ENCODE measurements at regions not wholly inside any gene's neighbourhood (a gene's known extent, or its start where the extent isn't known, plus 50 kb on each side); places are given as distances from the start of the nearest gene placed in this dataset.

DNA sequence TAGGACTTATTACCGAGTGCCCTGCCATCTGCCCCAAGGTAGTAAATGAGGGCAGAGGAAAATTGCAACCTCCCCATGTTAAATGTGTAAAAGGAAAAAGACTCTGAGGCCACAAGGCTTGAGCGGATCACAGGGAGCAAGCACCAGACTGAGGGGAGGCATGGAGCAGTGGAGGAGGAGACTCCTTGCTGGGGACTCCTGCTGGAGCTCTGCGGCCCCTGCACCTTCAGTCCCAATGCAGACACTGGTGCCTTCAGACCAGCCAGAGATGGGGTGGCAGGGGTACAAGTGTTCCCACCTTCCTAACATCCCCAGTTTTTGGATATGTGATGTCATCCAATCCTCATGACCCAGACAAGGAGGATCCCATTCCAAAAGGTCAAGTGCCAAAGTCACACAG lies 128.4 kb upstream of the NGF start:
- Histone ChIP-seq H3K4me1 (peaks cover 9 to 32% (median 20%) of the 10 kb centered on the region in 10 experiments), H3K27ac (no peak overlapping the region), H3K36me3 (no peaks in the 10 kb centered on the region), H3K27me3 (no peaks in the 10 kb centered on the region), H3K4me2 (no peak overlapping the region), H3K4me3 (no peak overlapping the region), H3K9me3 (replicated peaks in 1 of 11) (no peaks in the 10 kb centered on the region), H4K20me1 (no peaks in the 10 kb centered on the region), H3K9ac (no peak overlapping the region)
- TF ChIP-seq Cebpa-rat (IDR thresholded peaks at IDR 0.05): no peak

DNA sequence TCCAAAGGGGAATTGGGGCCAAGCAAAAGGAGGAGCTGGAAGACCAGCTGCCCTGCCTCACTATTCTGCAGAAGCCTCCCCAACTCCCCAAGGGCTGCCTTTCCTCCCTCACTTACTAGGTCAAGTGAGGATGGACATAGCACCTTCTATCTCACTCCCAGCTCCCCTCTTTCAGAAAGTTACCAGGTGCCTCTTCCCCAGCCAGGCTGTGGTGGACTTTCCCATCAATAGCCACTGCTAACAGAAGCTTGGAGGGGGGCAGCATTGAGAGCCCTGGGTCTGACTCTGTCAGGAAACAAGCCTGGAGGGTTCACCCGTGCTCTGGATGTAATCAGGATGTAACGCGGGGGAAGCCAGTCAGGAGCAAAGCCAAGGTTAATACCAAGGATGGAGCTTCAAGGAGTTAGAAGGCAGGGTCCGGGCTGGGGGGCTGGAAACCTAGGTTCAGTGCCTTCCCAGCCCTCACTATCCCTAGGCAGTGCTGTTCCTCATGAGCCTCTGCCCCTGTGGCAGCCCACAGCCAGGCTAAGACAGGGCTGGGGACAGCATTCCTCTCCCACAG lies 127.8 kb upstream of the NGF start:
- H3K9me3 ChIP-seq (replicated peaks in 1 of 11): no peaks in the 10 kb centered on the region
- peaks cover 9 to 26% (median 20%) of the 10 kb centered on the region in 10 experiments for H3K4me1 ChIP-seq
- no peak overlapping the region for H3K4me2 ChIP-seq
- no peaks in the 10 kb centered on the region for H3K36me3 ChIP-seq
- no peak overlapping the region for H3K9ac ChIP-seq
- H4K20me1 ChIP-seq: no peaks in the 10 kb centered on the region
- H3K4me3 ChIP-seq: no peak overlapping the region
- no peak overlapping the region for H3K27ac ChIP-seq
- no peak for TF ChIP-seq Cebpa-rat (IDR thresholded peaks at IDR 0.05)
- H3K27me3 ChIP-seq: no peaks in the 10 kb centered on the region

DNA sequence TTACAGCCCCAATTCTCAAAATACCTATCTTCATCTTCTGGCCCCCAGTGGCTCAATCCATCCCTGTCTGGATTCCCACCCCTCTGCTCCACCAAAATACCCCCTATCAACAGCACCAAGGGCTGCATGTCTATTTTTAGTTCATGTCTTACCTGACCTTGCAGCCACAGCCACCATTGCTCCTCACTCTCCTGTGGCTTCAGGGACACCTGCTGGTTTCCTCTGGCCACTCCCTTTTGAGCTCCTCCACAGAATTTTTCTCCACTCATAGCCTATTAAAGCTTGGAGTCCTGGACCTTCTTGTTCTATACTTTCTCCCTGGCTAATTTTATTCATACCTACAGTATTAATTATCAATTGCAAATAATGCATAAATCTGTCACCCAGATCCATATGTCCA lies 125.3 kb upstream of the NGF start:
- Histone ChIP-seq H3K9me3 (replicated peaks in 1 of 11) (no peaks in the 10 kb centered on the region), H3K4me3 (no peak overlapping the region), H3K27me3 (no peaks in the 10 kb centered on the region), H3K4me1 (peaks cover 0 to 16% (median 11%) of the 10 kb centered on the region in 10 experiments; a peak in 13 of 20 replicates), H3K27ac (no peak overlapping the region), H3K4me2 (peak overlapping the region in 7 of 11 experiments; percentile 14 to 48 (median 38); a peak in 9 of 22 replicates), H3K9ac (no peak overlapping the region), H3K36me3 (no peaks in the 10 kb centered on the region), H4K20me1 (no peaks in the 10 kb centered on the region)
- no peak for TF ChIP-seq Cebpa-rat (IDR thresholded peaks at IDR 0.05)

DNA sequence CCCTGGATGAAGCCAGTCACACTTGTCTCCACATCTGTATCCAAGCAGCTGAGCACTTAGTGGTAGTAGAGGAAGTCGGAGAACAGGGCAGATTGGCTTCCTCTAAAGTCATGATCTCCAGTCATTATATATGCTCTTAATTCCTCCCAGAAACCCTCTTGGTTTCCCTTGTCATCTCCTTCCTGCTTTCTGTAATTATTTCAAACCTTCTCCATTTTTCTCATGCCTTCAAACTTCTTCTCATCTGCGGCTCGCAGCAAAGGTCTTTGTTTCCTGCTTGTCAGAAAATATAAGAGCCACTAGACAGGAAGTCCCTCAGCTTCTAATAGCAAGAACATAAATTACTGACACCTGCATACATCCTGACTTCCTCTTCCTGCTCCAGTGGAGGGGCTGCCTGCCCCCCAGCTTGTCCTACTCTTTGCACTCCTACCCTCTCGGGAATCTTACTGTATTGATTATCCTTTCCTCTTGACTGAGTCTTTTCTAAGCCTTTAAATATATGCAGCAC lies 124.6 kb upstream of the NGF start:
- Histone ChIP-seq H3K4me1 (peaks cover 0 to 16% (median 11%) of the 10 kb centered on the region in 10 experiments; a peak in 13 of 20 replicates), H3K27me3 (no peaks in the 10 kb centered on the region), H3K4me3 (no peak overlapping the region), H3K36me3 (no peaks in the 10 kb centered on the region), H3K4me2 (peak overlapping the region in 9 of 11 experiments; percentile 1 to 48 (median 28); a peak in 13 of 22 replicates), H3K9me3 (replicated peaks in 1 of 11) (no peaks in the 10 kb centered on the region), H3K27ac (no peak overlapping the region), H3K9ac (no peak overlapping the region), H4K20me1 (no peaks in the 10 kb centered on the region)
- no peak for TF ChIP-seq Cebpa-rat (IDR thresholded peaks at IDR 0.05)

DNA sequence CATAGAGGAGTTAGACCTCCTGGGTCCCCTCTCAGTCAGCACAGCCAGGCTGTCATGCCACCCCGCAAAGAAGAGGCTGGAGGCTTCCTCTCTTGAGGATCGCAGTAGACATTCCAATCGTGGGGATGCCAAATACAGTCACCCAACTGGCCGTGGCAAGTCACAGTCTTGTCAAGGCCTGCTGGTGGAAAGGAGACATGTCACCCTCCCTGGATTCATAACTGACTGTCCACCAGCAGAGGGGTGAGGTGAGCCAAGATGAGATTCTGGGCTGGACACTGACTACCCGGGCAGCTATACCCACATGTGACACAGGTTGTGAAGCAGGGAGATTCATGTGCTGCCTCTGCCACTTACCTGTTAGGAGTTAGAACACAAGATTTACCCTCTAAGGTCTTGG lies 123.5 kb upstream of the NGF start:
- Histone ChIP-seq H3K9ac (no peak overlapping the region), H3K4me2 (no peak overlapping the region), H3K27ac (no peak overlapping the region), H3K9me3 (replicated peaks in 1 of 11) (no peaks in the 10 kb centered on the region), H3K4me3 (no peak overlapping the region), H3K36me3 (no peaks in the 10 kb centered on the region), H3K27me3 (no peaks in the 10 kb centered on the region), H3K4me1 (peaks cover 0 to 16% (median 11%) of the 10 kb centered on the region in 10 experiments; a peak in 13 of 20 replicates), H4K20me1 (no peaks in the 10 kb centered on the region)
- TF ChIP-seq Cebpa-rat (IDR thresholded peaks at IDR 0.05): no peak

DNA sequence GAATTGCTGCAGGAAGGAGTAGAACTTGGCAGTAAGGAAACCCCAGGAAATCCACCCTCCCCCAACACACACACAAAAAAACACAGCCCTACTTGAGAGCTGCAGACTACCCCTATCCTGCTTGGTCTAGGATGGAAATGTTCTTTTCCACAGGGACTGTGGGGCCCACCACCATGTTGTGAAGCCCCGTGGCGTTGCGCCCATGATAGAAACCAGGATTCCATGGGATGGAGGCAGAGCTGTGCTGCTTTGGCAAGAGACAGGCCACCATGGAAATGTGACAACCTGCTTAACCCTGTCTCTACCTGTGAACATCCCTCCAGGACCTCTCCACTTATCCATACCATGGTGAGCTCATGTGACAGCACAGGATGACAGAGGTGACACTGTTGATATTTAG lies 121.1 kb upstream of the NGF start:
- H3K9me3 ChIP-seq (replicated peaks in 1 of 11): no peaks in the 10 kb centered on the region
- H3K27me3 ChIP-seq: no peaks in the 10 kb centered on the region
- no peaks in the 10 kb centered on the region for H4K20me1 ChIP-seq
- H3K36me3 ChIP-seq: no peaks in the 10 kb centered on the region
- H3K9ac ChIP-seq: no peak overlapping the region
- peaks cover 0 to 16% (median 11%) of the 10 kb centered on the region in 10 experiments; a peak in 13 of 20 replicates for H3K4me1 ChIP-seq
- TF ChIP-seq Cebpa-rat (IDR thresholded peaks at IDR 0.05): no peak
- H3K4me2 ChIP-seq: no peak overlapping the region
- no peak overlapping the region for H3K27ac ChIP-seq
- no peak overlapping the region for H3K4me3 ChIP-seq

DNA sequence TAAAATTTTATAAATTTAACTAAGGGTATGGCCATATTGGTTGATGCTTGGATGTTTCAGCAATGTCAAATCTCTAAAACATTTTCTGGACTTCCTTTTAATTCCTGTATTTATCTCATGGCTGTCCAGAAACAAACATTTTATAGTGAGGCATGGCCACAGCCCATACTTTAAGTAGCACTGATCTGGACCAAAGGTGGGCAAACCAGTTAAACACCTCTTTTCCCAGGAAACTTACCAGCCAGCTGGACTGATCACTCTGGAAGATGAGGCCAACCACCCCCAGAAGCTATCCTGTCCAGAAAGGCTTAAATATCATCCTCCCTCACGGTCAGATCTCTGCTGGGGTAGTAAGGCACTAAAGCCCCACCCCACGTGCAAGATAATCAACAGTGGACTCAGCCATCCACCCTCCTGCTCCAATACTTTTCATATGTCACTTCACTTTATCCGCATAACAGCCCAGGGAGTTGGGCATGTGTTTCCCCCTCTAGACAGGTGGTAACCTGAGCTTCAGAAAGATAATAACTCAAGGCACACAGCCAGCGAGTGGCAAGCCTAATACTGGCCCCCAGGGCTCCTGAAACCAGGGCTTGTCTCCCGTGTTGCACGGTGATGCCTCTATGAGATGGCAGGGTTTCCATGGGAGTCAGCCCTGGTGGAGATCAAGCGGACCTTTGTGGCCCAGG lies 120.5 kb upstream of the NGF start:
- no peak overlapping the region for H3K27ac ChIP-seq
- H3K27me3 ChIP-seq: no peaks in the 10 kb centered on the region
- peaks cover 0 to 16% (median 11%) of the 10 kb centered on the region in 10 experiments; a peak in 13 of 20 replicates for H3K4me1 ChIP-seq
- H3K4me2 ChIP-seq: no peak overlapping the region
- H3K9ac ChIP-seq: no peak overlapping the region
- H3K9me3 ChIP-seq (replicated peaks in 1 of 11): no peaks in the 10 kb centered on the region
- H3K4me3 ChIP-seq: no peak overlapping the region
- TF ChIP-seq Cebpa-rat (IDR thresholded peaks at IDR 0.05): no peak
- no peaks in the 10 kb centered on the region for H4K20me1 ChIP-seq
- H3K36me3 ChIP-seq: no peaks in the 10 kb centered on the region

DNA sequence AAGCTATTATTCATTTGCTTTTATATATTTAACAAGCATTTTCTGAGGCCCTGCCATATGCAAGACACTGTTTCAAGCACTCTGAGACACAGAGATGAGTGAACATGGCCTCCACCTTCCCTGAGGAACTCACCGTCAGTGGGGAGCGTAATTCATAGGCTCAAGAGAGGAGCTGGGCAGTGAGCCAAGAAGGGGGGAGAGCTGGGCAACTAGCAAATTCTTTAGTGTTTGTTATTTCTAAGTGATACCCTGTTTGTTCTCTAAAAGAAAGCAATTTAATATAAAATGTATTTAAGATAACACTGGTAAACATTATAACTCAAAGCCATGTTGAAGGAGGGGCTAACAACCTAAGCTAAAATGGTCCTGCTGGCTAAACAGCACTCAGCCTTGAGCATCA lies 119.2 kb upstream of the NGF start:
- TF ChIP-seq Cebpa-rat (IDR thresholded peaks at IDR 0.05): no peak
- Histone ChIP-seq H3K36me3 (no peaks in the 10 kb centered on the region), H4K20me1 (no peaks in the 10 kb centered on the region), H3K4me3 (no peak overlapping the region), H3K27ac (no peak overlapping the region), H3K4me2 (no peak overlapping the region), H3K9ac (no peak overlapping the region), H3K27me3 (no peaks in the 10 kb centered on the region), H3K9me3 (replicated peaks in 1 of 11) (no peaks in the 10 kb centered on the region), H3K4me1 (peaks cover 0 to 4% (median 2%) of the 10 kb centered on the region in 10 experiments; a peak in 9 of 20 replicates)

DNA sequence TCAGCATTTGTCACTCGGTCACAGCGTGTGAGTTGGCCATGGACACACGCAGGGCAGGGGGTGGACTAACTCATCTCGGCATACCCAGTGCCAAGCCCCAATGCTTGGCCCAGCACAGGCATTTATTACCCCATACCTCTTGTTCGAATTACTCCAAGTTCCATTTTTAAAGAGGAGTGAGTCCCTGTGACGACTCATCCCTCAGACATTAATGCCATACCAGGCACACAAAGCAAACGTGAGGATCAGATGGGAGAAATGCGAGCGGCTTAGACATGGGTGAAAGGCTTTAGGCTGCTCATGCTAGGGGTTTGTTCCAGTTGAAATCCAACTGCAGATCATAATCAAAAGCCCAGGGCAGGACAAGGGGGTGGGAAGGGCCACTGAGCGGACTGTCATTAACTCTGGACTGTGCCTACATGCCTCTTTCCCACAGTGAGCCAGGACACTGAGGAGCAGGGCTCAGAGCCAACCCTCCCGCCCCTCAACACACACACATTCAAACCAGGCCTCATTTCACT lies 118.5 kb upstream of the NGF start:
- H3K4me1 ChIP-seq: no peaks in the 10 kb centered on the region
- no peak overlapping the region for H3K9ac ChIP-seq
- H4K20me1 ChIP-seq: no peaks in the 10 kb centered on the region
- no peaks in the 10 kb centered on the region for H3K9me3 ChIP-seq (replicated peaks in 1 of 11)
- H3K36me3 ChIP-seq: no peaks in the 10 kb centered on the region
- no peak for TF ChIP-seq Cebpa-rat (IDR thresholded peaks at IDR 0.05)
- no peak overlapping the region for H3K27ac ChIP-seq
- H3K4me2 ChIP-seq: no peak overlapping the region
- no peak overlapping the region for H3K4me3 ChIP-seq
- no peaks in the 10 kb centered on the region for H3K27me3 ChIP-seq

Measured in BLaER1 treated with 17β-estradiol and CSF1 and Interleukin-3, amounts not matched to agents 10 nM and 100 nM (cell line).